ACHN (cell line): ENCODE measurements at regions not wholly inside any gene's neighbourhood (a gene's known extent, or its start where the extent isn't known, plus 50 kb on each side); places are given as distances from the start of the nearest gene placed in this dataset.

Experiments used
- DNase-seq: peaks from one replicate; pipeline ENCODE4 v3.0.0-alpha.2; 2015
- in situ Hi-C: cut with HindIII; loops from 2 replicates; pipeline ENCODE4 v1.10.0; 2017; ENCODE audit warnings: low sequenced_read_pairs, low pct_ligation_motif_present, low pct_unique_long_range_greater_than_20kb

GRCh38 chr6:121499666-121500065 is 64.2 kb downstream of the GJA1 start:
- in situ Hi-C loops: no loop called here
- no peak for DNase-seq

GRCh38 chr6:121503589-121503991 is 68.1 kb downstream of the GJA1 start:
- DNase-seq: no peak
- in situ Hi-C loops: no loop called here

GRCh38 chr6:121504227-121504626 is 68.8 kb downstream of the GJA1 start:
- in situ Hi-C loops: no loop called here
- DNase-seq: peak; percentile 39

GRCh38 chr6:121505284-121505683 is 69.8 kb downstream of the GJA1 start:
- DNase-seq: no peak
- in situ Hi-C loops: no loop called here

GRCh38 chr6:121506761-121507754 is 71.6 kb downstream of the GJA1 start:
- in situ Hi-C loops: no loop called here
- peak; percentile 30 for DNase-seq

- in situ Hi-C loops: no loop called here
- no peak for DNase-seq
Observed at GRCh38 chr6:121510568-121511177, 75.2 kb downstream of the GJA1 start.

GRCh38 chr6:121515630-121516265 is 80.3 kb downstream of the GJA1 start:
- in situ Hi-C loops: no loop called here
- DNase-seq: no peak

- in situ Hi-C loops: no loop called here
- DNase-seq: no peak
Observed at GRCh38 chr6:121516331-121516730, 80.9 kb downstream of the GJA1 start.

GRCh38 chr6:121520337-121521163 is 85.1 kb downstream of the GJA1 start:
- in situ Hi-C loops: no loop called here

GRCh38 chr6:121521164-121521555 is 85.7 kb downstream of the GJA1 start:
- in situ Hi-C loops: no loop called here
- no peak for DNase-seq

More at GRCh38 chr6:121520337-121521163, 85.1 kb downstream of the GJA1 start:
- DNase-seq: peak; percentile 47

GRCh38 chr6:121522265-121522664 is 86.8 kb downstream of the GJA1 start:
- in situ Hi-C loops: no loop called here
- peak; percentile 33 for DNase-seq

- no peak for DNase-seq
- in situ Hi-C loops: no loop called here
Observed at GRCh38 chr6:121522771-121523386, 87.4 kb downstream of the GJA1 start.

GRCh38 chr6:121523628-121524027 is 88.2 kb downstream of the GJA1 start:
- DNase-seq: no peak
- in situ Hi-C loops: no loop called here

GRCh38 chr6:121526282-121526681 is 90.8 kb downstream of the GJA1 start:
- DNase-seq: no peak
- in situ Hi-C loops: no loop called here

GRCh38 chr6:121531658-121532169 is 96.3 kb downstream of the GJA1 start:
- in situ Hi-C loops: no loop called here
- DNase-seq: no peak

GRCh38 chr6:121533321-121533841 is 97.9 kb downstream of the GJA1 start:
- DNase-seq: no peak

GRCh38 chr6:121535777-121536176 is 100.3 kb downstream of the GJA1 start:
- no peak for DNase-seq
- in situ Hi-C loops: no loop called here

More at GRCh38 chr6:121533321-121533841, 97.9 kb downstream of the GJA1 start:
- in situ Hi-C loops: no loop called here

GRCh38 chr6:121536345-121536744 is 100.9 kb downstream of the GJA1 start:
- no peak for DNase-seq
- in situ Hi-C loops: no loop called here
